NCI-H1436 (cell line): ENCODE measurements at regions not wholly inside any gene's neighbourhood (a gene's known extent, or its start where the extent isn't known, plus 50 kb on each side); places are given as distances from the start of the nearest gene placed in this dataset.

Experiments
- DNase-seq: peaks from one replicate; lab custom pipeline; 2025; lab: John Stamatoyannopoulos, UW

DNA sequence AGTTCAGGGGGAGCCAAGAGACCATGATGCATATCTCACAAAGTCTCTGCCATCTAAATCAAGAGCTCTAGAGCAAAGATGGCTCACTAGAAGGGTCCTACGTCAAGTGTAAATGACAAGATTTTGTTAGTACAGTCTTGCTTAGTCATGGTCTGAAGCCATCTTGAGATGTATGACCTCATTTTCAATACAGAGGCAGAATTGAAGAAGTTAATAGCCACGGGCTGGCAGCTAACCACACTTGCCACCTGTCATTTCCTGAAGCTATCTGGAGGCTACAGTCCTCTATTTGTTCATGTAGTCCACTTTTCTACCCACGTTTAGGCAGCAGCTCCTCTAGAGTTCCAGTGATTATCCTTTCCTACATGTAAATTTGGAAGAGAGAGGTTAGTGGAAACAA, 231.7 kb upstream of the CDH12 start:
- DNase-seq: no peak

- no peak for DNase-seq
Observed at GRCh38 chr5:23072179-23072578, 219.0 kb upstream of the CDH12 start.

DNA sequence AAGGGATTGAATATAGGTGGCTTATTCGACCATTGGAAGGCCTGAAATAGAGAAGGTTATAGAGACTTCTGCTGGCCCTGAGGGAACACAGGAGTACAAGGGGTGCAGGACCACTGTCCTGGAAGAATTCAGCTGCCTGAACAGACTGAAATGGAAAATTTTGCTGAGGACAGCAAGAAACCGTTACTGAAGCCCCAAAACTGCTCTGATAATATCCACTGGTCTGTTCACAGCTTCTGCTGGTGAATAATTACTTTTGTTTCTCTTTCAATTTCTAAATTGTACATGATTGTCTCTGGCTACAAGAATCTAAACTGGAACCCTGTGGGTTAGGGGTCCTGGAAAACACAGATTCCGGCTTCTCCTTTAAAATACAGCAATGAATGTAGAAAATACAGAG, 218.5 kb upstream of the CDH12 start:
- DNase-seq: no peak

- DNase-seq: no peak
Observed at GRCh38 chr5:23064710-23065109, 211.6 kb upstream of the CDH12 start.

DNA sequence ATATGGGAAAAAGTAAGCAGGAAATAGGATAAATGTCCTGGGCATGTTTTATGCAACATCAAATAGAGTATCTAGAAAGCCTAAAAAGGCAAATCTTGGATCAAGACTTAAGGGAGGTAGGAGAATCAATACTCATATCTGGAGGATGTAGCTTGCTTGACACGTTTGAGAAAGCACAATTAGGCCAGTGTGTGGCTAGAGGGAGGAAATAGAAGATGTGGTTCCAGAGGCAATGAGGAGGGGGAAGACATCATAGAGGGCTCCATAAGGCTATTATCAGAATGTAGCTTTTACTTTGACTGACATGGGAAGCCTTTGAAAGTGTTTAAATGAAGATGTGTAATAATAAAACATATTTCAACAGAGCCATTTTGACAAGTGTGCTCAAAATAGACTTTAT, 200.7 kb upstream of the CDH12 start:
- no peak for DNase-seq

GRCh38 chr5:23042226-23042625, 189.1 kb upstream of the CDH12 start:
- DNase-seq: no peak

DNA sequence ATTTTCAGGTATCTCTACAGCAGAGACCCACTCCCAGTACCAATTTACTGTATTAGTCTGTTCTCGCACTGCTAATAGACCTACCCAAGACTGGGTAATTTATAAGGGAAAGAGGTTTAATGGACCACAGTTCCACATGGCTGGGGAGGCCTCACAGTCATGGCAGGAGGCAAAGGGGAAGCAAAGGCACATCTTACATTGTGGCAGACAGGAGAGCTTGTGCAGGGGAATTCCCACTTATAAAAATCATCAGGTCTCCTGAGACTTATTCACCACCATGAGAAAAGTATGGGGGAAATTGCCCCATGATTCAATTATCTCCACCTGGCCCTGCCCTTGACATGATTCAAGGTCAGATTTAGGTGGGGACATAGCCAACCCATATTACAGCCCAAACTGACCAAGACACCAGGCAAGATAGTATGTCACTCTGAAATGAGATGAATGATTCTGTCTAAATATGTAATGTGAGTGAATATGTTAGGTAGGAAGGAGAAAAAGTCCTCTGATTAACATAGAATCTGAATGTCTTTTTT, 182.5 kb upstream of the CDH12 start:
- no peak for DNase-seq

GRCh38 chr5:23033864-23034263, 180.7 kb upstream of the CDH12 start:
- DNase-seq: no peak

DNA sequence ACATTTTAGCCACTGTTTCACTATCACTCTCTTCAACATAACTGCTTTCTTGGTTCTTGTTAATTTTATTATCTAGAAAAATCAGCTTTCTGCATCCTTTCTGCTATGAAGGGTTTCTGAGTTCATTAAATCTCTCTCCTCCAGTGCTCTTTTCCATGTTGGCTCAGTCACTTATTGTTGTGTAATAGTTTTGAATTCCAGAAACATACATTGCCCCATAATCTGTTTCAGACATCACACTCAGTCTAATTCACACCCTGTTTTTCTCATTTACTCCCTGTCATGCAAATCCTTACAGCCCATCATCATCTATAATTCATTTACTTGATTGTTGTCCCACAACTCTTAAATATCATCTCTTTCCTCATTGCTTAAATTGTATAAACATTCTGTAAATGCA, 176.1 kb upstream of the CDH12 start:
- DNase-seq: no peak

- no peak for DNase-seq
Observed at GRCh38 chr5:23028445-23029021, 175.4 kb upstream of the CDH12 start.

GRCh38 chr5:23027830-23028229, 174.7 kb upstream of the CDH12 start:
- no peak for DNase-seq

GRCh38 chr5:23027331-23027730, 174.2 kb upstream of the CDH12 start:
- DNase-seq: no peak

DNA sequence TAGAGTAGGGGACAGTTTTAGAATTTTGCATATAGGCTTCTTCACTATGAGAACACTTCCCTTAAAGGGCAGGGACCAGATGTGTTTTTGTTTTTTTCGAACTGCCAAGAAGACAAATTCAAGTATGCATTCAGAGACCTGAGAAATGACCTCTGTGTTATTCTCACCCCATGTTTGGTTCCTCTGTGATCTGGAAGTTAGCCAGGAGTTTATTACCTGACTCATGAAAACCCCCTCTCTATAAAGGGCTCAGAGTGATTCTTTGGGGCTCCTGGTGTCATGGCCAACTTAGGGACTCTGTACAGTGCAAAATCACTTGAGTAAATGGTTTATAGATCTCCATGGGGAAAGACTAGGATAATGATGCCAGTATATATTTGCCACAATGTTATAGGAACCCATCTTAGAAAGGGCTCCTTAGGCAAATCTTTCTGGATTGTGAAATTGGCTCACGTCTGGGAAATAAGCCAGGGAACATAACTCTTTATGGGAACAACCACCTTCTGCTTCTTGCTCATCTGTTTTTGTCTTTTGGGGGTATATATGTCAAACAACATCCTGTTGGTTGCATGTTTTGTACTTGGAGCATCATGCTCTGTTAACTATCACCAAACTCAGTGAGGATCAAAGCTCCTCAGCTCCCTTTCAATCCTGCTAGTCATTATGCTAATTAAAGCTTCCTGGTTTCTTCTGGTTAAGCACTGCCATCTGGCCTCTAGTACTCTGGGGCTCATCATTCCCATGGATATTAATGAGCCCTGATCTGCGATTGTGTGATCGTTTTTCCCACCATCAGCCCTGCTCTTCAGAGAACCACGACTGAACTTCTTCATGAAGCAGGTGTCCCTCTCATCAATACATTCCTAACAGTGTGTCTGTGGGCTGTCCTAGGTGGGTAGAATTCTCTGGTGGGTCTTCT, 173.4 kb upstream of the CDH12 start:
- DNase-seq: no peak

- no peak for DNase-seq
Observed at GRCh38 chr5:23025629-23026233, 172.6 kb upstream of the CDH12 start.

GRCh38 chr5:23024470-23024869, 171.3 kb upstream of the CDH12 start:
- DNase-seq: no peak

DNA sequence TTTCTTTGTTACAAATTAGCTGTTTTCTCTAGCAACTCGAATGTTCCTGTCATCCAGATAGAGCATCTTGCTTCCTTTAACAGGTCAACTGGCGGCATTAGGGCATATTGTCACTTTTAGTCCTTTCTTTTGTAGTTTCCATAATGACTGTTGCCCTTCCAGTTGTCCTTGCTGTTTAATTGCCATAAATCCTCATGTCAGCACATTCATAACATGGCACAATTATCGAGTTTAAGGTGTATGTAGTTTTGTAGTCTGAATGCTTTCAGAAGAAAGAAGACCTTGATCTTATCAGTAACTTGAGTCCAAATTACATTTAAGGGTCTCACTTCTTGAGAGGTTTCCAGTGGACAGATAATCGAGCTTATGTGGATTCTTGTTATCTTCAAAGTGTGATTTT, 161.7 kb upstream of the CDH12 start:
- DNase-seq: no peak

- DNase-seq: no peak
Observed at GRCh38 chr5:23014266-23014665, 161.1 kb upstream of the CDH12 start.

GRCh38 chr5:23013395-23013998, 160.4 kb upstream of the CDH12 start:
- no peak for DNase-seq

DNA sequence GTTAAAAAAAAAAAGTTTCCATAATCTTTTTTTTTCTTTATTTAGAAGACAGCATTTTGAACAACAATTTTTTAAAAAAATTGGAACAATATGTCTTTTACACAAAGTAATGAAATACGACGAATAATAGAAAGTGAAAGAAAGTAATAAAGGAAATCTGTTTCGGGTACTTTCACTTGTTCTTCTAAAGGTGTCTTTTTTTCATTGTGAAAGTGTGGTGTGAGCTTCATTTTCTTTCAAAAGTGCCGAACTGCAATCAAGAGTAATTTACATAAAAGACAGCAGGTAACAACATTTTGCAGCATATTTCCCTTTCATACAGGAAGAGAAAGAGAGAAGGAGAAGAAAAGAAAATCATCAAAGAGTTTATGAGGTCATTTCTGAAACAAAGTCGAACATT, 159.7 kb upstream of the CDH12 start:
- no peak for DNase-seq

GRCh38 chr5:23007762-23008161, 154.6 kb upstream of the CDH12 start:
- no peak for DNase-seq

GRCh38 chr5:23007236-23007635, 154.1 kb upstream of the CDH12 start:
- DNase-seq: no peak

DNA sequence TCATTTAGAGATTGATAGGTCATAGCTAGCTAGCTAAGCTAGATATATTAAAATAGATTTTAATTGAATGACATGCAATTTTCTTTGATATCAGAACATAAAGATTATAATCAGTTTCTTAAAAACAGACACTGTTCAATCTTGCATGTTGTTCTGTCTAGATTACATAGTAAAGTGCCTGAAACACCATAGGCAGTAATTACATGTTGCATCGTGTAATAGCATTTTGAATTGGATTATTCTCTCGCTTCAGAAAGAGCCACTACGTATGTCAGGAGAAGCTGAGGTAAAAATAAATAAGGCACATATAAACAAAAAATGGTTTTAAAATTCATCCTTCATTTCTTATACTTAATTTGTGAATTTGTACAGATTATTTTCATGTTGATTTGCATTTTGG, 148.0 kb upstream of the CDH12 start:
- no peak for DNase-seq

GRCh38 chr5:22998774-22999173, 145.6 kb upstream of the CDH12 start:
- DNase-seq: no peak
